GM12872 (cell line): ENCODE measurements at regions not wholly inside any gene's neighbourhood (a gene's known extent, or its start where the extent isn't known, plus 50 kb on each side); places are given as distances from the start of the nearest gene placed in this dataset.

Source experiments
- TF ChIP-seq, protein P1 (sequence below): IDR thresholded peaks from 3 replicates; pipeline ENCODE4 v1.5.1; 2011; ENCODE audit warnings: low read depth, mild to moderate bottlenecking, low read length, moderate library complexity; ENCODE audit not compliant: insufficient read depth

- TF ChIP-seq, protein P1, sequence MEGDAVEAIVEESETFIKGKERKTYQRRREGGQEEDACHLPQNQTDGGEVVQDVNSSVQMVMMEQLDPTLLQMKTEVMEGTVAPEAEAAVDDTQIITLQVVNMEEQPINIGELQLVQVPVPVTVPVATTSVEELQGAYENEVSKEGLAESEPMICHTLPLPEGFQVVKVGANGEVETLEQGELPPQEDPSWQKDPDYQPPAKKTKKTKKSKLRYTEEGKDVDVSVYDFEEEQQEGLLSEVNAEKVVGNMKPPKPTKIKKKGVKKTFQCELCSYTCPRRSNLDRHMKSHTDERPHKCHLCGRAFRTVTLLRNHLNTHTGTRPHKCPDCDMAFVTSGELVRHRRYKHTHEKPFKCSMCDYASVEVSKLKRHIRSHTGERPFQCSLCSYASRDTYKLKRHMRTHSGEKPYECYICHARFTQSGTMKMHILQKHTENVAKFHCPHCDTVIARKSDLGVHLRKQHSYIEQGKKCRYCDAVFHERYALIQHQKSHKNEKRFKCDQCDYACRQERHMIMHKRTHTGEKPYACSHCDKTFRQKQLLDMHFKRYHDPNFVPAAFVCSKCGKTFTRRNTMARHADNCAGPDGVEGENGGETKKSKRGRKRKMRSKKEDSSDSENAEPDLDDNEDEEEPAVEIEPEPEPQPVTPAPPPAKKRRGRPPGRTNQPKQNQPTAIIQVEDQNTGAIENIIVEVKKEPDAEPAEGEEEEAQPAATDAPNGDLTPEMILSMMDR: no peak
Observed at GRCh38 chr6:150777736-150778135, 87.8 kb upstream of the MTHFD1L start.

GRCh38 chr6:150783813-150784212, 81.7 kb upstream of the MTHFD1L start:
- TF ChIP-seq, protein P1: no peak

DNA sequence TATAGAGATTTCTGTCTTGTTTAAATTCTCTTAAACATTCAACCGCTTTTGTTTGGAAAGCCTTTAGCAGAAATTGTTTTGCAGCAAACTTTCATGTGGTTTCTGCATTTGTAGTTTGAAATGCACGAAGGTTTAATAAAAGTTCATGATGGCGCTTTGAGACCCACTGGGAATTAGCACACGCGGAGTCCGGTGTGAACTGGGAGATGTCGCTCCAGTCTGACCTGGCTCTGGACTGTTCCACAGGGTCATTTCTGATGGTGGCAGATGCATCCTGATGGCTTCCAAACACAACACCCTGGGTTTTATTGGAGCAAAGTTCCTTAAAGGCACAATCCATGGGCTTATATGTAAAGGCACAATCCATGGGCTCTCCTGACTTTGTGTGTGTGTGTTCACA, 78.1 kb upstream of the MTHFD1L start:
- TF ChIP-seq, protein P1: no peak

GRCh38 chr6:150788089-150788488, 77.4 kb upstream of the MTHFD1L start:
- TF ChIP-seq, protein P1: no peak

GRCh38 chr6:150791717-150792116, 73.8 kb upstream of the MTHFD1L start:
- TF ChIP-seq, protein P1: no peak

DNA sequence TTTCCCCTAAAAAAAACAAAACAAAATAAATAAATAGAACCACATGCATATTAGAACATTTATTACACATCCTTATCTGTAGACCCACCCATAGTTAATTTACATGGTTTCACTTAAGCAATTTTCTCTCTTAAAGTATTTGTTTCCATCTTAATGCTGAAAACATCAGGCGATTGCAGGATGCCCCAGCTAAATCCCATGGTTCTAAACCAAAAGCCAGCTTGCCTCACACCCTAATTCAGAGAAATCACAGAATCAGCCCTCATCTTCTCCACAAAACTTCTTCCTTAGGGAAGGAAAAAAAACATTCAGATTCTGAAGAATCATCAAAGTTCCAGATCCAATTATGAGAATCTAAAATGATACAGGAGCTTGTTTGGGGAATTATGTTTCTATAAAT, 67.6 kb upstream of the MTHFD1L start:
- TF ChIP-seq, protein P1: no peak

GRCh38 chr6:150799276-150799805, 66.2 kb upstream of the MTHFD1L start:
- TF ChIP-seq, protein P1: no peak
